Retinal pigment epithelial cell (primary cell): ENCODE measurements at regions not wholly inside any gene's neighbourhood (a gene's known extent, or its start where the extent isn't known, plus 50 kb on each side); places are given as distances from the start of the nearest gene placed in this dataset.

ENCODE experiments used
- DNase-seq: peaks from one replicate; pipeline ENCODE4 v3.0.0-alpha.2; 2010; ENCODE audit warnings: low read depth
- H3K4me3 ChIP-seq: 2 replicates; pipeline ENCODE4 v1.5.1; 2011; ENCODE audit warnings: mild to moderate bottlenecking, low read length, control low read depth, moderate library complexity
- TF ChIP-seq, protein P1 (sequence below): conservative IDR thresholded peaks from 2 replicates; pipeline ENCODE4 v1.5.1; 2011; ENCODE audit warnings: low read depth, low read length, control low read depth, inconsistent platforms

DNA sequence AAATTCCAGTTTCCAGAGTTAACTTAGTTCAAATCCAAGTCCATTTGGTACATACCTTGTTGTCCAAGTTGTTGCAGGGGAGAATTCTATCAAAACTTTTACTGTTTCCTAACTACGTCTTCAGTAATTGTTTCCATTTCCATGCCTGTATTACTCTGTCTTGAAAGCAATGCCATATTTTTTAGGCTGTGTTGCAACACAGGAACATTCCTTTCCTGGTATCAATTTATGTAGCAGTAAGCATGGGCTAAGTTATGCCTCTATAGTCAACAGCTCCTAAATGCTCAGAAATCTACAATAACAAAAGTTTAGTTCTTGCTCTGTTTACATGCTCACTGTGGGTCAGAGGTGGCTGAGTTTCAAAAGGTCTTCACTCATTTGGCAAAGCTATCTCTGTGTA lies 1943.8 kb upstream of the PIK3C3 start:
- no peak for DNase-seq
- TF ChIP-seq, protein P1, sequence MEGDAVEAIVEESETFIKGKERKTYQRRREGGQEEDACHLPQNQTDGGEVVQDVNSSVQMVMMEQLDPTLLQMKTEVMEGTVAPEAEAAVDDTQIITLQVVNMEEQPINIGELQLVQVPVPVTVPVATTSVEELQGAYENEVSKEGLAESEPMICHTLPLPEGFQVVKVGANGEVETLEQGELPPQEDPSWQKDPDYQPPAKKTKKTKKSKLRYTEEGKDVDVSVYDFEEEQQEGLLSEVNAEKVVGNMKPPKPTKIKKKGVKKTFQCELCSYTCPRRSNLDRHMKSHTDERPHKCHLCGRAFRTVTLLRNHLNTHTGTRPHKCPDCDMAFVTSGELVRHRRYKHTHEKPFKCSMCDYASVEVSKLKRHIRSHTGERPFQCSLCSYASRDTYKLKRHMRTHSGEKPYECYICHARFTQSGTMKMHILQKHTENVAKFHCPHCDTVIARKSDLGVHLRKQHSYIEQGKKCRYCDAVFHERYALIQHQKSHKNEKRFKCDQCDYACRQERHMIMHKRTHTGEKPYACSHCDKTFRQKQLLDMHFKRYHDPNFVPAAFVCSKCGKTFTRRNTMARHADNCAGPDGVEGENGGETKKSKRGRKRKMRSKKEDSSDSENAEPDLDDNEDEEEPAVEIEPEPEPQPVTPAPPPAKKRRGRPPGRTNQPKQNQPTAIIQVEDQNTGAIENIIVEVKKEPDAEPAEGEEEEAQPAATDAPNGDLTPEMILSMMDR, result no peak
- no peak overlapping the region for H3K4me3 ChIP-seq

DNA sequence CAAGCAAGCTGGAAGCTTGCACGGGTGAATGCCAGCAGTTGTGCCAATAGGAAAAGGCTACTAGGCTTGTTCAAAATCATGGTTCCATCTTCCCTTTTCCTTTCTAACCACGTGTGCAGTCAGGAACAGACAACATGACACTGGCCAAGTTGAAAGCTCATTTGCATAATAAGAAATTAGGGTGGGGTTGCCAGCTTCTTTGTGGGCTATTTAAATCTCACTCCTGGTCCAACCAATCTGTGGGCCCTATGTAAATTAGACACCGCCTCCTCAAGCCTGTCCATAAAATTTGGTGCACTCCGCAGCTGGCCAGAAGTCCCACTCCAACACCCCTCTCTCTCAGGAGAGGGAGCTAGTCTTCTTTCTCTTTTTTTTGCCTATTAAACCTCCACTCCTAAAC lies 1948.4 kb upstream of the PIK3C3 start:
- no peak for DNase-seq
- no peak overlapping the region for H3K4me3 ChIP-seq
- TF ChIP-seq, protein P1, result no peak

DNA sequence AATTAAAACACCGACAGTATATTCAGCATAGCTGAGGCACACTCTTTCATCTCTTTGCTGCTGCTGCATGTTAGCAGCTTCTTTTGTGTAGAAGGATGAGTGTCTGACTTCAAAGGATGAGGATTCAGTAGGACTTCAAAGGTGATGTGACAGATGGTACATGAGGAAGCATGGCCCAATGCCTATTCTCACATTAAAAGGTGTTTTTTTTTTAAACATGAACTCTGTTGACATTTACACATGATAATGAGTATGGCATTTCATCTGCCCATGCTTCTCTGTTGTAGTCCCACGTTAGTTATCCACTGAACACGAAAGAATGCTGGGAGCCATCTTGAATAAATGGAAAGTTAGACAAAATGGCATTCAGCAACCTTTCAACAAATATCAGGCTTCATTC lies 1950.8 kb upstream of the PIK3C3 start:
- H3K4me3 ChIP-seq, result no peak overlapping the region
- no peak for DNase-seq
- TF ChIP-seq, protein P1, result no peak

DNA sequence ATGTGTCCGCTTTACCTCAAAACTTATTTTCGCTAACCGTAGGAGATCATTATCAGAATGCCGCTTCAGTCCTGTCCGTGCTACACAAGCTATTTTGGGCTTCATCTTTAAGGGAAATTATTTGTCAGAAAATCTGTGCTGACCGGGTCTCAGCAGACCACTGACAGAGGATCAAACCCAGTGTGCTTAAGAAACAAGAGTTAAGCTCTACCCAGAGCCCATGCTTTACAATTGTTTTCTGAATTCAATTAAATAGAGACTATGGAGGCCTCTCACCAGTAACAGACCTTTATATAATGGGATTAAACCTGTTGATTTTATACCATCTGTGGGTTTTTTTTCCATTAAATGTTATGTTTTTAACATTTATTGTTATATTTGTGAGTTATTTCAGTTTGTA lies 1956.7 kb upstream of the PIK3C3 start:
- no peak overlapping the region for H3K4me3 ChIP-seq
- TF ChIP-seq, protein P1, result no peak
- DNase-seq, result no peak

DNA sequence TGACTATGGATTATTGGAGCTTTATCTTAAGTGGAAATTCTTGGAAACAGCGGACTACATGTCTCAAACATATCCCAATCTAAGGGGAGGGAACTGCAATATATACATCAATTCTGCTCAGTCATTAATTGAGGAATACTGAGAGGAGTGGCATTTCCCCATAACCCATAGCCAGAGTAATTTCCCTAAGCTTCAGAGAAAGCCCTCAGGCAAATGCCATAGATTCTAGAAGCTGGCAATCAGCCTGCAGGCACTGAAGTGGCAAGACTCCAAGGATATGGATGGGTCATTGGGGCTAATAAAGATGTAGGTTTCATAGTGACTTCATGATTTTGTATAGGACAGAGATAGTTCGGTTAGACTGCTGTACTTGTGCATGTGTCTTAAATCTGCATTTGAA lies 1960.5 kb upstream of the PIK3C3 start:
- TF ChIP-seq, protein P1, result no peak
- no peak for DNase-seq
- H3K4me3 ChIP-seq, result no peak overlapping the region

DNA sequence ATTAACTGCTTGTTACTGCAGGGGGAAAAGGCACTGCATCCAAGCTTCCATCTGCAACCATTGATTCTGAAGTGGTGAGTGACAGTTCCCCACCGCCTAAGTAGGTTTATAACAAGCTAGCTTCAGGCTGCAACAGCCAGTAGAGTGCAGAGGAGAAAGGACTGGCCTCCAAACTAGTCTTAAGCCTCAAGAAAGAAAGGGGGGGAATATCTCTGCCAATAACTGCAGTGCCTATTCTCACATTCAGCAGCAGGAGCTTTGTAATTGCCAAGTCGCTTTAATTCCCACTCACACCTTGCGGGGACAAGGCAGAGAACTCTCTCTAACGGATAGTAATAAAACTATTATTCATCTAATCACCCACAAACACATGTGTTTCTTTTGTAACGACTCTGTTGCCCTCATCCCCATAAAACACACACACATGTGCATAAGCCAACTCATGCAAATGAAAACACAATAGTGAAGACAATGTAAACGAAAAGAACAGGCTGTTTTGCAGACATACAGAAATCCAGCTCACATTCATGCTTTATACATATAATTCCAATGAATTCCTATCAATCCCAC lies 1963.3 kb upstream of the PIK3C3 start:
- H3K4me3 ChIP-seq, result no peak overlapping the region
- TF ChIP-seq, protein P1, result no peak
- DNase-seq, result no peak

DNA sequence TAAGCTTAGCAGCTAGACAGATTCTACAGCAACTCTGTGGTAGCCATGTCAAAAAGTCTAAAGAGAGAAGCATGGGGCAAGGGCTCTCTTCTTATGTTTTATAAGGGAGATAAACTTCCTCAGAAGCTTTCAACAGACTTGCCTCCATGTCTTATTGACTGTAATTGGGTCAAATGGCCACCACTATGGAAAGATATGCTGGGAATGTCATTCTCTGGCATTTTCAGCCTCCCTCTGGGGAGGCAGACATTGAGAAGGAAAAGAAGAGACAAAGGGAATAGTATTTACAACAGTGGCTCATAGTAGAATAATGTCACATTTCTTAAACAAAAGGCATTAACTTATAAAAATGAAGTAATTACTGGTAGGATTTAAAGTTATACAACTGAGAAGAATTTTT lies 1964.5 kb upstream of the PIK3C3 start:
- TF ChIP-seq, protein P1, result no peak
- DNase-seq, result no peak

More for the DNA sequence above, 1964.5 kb upstream of the PIK3C3 start:
- H3K4me3 ChIP-seq, result no peak overlapping the region
